ENCODE measurements at regions not wholly inside any gene's neighbourhood (a gene's known extent, or its start where the extent isn't known, plus 50 kb on each side); places are given as distances from the start of the nearest gene placed in this dataset.

DNA sequence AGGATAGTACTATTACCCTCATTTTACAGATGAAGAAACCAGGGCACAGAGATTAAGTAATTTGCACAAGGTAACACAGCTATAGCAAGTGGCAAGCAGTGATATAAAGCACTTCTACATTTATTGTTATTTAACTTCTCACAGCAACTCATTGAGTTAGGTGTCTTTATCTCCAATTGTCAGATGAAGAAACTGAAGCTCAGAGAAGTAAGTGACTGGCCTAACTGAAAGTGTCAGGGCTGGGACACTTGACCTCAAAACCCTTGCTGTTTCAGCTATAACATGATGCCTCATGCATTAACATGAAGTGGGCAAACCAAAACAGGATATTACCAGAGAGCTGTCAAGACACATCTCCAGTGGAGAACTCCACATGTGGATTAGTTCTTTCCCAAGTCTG, 65.8 kb upstream of the LEKR1 start:
- DNase-seq = no peak

DNA sequence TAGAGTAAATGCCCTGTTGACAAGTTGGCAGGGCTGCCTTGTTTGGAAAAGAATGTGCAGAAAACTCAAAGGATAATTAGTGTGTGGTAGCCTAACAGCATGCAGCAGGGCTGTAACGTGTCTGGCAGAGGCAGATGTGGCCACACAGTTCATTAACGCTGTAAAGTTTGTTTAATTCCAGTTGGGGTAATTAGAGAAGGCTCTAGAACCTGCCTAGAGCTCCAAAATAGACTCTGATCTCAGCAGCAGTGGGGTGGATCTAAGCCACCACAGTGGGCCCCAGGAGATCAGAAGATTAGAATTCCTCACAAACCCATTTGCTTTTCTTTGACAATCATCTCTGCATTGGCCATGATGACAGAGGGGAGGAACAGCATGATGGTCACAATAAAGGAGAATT, 65.1 kb upstream of the LEKR1 start:
- DNase-seq = peak in 3 of 56 donors; percentile 7 to 29 (median 29)

DNA sequence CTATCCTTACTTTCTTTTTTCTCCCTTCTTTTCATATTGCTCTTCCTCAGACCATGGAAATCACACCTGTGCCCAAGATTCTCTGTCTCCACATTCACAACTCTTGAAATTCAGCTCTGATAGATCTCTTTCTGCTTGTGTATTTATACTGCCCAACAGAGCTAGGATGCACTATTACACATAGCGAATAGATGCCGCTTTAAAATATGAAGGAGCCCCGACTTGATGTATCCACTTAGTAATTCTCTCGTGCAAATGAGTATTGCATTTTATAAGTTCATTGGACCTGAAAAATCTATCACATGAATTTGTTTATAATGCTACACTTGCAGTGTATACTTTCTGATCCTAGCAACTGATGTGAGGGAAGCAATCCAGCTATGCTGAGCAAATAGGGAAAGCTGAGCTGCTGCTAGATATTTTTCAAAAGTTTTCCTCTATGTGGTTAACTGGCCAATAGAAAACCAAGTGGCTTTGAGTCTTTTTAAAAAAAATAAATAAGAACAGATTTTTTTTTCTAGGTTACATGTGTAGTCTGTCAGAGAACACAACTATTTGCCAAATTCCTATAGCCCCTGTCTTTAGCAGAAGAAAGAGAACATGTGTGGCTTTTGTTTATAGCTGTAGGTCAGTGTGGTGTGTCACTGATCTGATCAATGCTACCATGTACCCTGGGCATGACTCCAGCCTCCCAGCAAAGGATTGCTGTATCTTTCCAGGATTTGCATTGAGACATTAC, 64.3 kb upstream of the LEKR1 start:
- no peak for DNase-seq

DNA sequence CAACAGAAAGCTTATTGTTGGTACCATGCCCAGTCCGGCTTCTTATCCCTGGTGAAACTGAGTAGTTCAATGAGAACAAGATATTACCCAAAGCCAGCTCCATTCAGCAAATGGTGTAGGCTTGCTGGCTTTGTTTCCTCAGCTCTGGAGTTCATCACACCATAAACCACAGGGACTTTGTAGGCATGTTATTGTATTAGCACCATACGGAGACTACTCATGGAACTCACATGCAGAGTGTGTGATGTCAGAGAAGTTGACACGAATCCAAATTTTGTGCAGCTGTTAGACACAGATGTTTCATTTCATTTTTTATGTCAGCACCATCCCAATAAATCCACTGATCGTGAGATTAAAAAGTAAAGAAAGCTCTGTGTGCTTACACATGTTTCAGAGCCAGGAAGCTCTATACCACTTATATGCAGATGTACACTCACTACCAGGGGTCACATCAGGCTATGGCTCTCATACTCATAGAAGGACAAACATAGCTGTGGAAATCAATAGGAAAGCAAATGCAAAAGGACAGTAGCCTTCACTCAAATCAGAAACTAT, 63.4 kb upstream of the LEKR1 start:
- DNase-seq = no peak

GRCh38 chr3:156763386-156763785, 62.8 kb upstream of the LEKR1 start:
- DNase-seq = no peak

DNA sequence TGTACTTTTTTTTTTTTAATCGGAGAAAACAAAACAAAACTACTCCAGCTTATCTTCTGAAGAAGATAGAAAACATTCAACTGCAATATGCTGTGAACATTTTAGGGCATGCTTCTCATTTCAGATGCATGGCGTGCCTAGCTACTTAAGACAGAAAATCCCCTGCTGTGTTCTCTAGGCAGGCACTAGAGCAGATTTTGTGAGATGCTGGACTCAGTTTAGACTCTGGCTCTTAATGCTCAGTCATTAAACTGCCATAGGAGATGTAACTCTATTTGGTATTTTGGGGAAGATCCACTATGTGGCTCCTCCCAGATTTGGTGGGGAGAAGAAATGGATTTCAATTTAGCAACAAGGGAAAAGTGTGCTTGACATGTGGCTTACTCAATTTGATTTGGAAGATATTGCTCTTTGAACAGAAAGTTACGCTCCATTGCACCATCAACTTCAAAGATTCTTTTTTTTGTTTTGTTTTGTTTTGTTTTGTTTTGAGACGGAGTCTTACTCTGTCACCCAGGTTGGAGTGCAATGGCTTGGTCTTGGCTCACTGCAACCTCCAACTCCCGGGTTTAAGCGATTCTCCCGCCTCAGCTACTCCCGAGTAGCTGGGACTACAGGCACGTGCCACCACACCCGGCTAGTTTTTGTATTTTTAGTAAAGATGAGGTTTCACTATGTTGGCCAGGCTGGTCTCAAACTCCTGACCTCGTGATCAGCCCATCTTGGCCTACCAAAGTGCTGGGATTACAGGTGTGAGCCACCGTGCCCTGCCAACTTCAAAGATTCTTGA, 62.0 kb upstream of the LEKR1 start:
- no peak for DNase-seq

- no peak for DNase-seq
These were observed 61.4 kb upstream of the LEKR1 start for GRCh38 chr3:156764751-156765150.

GRCh38 chr3:156768390-156768789, 57.8 kb upstream of the LEKR1 start:
- DNase-seq = no peak

- DNase-seq = no peak
These were observed 56.2 kb upstream of the LEKR1 start for GRCh38 chr3:156769721-156770654.

DNA sequence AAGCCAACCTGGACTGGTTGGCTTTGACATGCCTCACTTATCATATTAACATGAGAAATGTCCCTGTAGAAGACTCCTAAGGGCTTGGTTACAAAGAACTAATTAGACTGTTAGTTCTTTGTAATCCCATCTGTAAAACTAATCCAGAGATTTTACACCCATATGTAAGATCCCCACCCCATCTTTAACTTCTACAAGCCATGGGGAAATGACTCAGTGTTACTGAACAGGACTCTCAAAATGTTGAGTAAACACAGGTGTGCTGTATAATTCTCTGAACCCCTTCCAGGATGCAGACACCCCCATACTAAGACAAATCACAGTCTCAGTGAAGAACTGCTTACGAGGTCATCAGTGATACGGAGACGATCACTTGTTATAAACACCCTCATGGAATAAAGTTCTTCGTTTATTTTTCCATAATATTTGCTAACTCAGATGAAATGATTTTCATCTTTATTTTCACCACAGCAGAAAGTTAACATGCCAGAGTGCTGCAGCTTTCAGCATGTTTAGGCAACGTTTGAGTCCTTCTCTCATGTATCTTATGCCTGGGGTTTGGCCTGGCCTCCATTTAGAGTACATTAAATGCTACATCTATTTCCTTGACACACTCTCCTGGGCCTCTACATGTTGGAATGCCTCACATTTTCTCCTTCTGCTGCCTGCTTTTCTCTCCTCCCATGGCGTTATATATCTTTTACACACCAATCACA, 55.3 kb upstream of the LEKR1 start:
- no peak for DNase-seq

GRCh38 chr3:156772588-156773206, 53.5 kb upstream of the LEKR1 start:
- DNase-seq = peak in 2 of 56 donors; percentile 14

DNA sequence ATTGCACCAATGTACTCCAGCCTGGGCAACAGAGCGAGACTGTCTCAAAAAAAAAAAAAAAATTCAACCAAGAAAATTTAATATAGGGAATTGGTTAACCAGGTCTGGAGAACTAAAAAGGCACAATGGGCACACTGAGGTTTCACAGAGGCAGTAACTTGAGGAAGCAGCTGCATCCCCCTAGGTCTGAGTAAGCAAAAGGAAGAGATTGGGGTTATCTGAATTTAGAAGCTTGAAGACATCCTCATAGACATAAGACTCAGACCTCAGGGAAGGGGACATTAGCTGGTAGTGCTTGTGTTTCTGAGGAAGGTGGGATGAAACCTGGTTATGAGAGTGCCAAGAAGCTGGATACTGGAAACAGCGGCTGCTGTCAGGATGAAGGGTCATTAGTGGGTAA, 50.1 kb upstream of the LEKR1 start:
- no peak for DNase-seq
